Thyroid gland (tissue), 4 donors: ENCODE measurements at regions not wholly inside any gene's neighbourhood (a gene's known extent, or its start where the extent isn't known, plus 50 kb on each side); places are given as distances from the start of the nearest gene placed in this dataset.
"Not testable (repeated sequence)": the region's sequence is repeated elsewhere in the genome, so short reads cannot be mapped to it uniquely, and the experiment has no call there.

Experiments
- DNase-seq, 2 donors: peaks; one replicate each; pipeline ENCODE4 v3.0.0-alpha.2; 2019
- H3K27ac ChIP-seq, 3 donors: fragments of 200-600 bp; sonication (generic); 1 replicate in 2 of 3; 2 replicates in 1 of 3; pipeline ENCODE4 v1.5.1; 2016 to 2019; ENCODE audit warnings: mild to moderate bottlenecking in 1 of 3, moderate library complexity in 1 of 3
- H3K27me3 ChIP-seq: fragments of 200-600 bp; sonication (generic); one replicate; pipeline ENCODE4 v1.5.1; 2019
- H3K36me3 ChIP-seq, 2 donors: fragments of 200-600 bp; sonication (generic); one replicate each; pipeline ENCODE4 v1.5.1; 2016 to 2019
- H3K4me1 ChIP-seq, 2 donors: fragments of 200-600 bp; sonication (generic); one replicate each; pipeline ENCODE4 v1.5.1; 2017 to 2019
- H3K4me3 ChIP-seq, 3 donors: fragments of 200-600 bp; sonication (generic); replicated peaks in 1 of 3; 1 replicate in 2 of 3; 2 replicates in 1 of 3; pipeline ENCODE4 v1.5.1; 2016; ENCODE audit warnings: mild to moderate bottlenecking in 1 of 3
- H3K9me3 ChIP-seq: fragments of 200-600 bp; sonication (generic); one replicate; pipeline ENCODE4 v1.5.1; 2017
- POLR2A ChIP-seq, 2 donors: fragments of 450-650 bp; IDR thresholded peaks; one replicate each; pipeline ENCODE4 v1.6.1; 2017; ENCODE audit warnings: antibody characterized with exemption in 2 of 2, mild to moderate bottlenecking in 2 of 2, moderate library complexity in 1 of 2
- WGBS, 2 donors: methylation state at CpG; one replicate each; pipeline ENCODE4 v1.1.5; 2017; 5-methylcytosine and 5-hydroxymethylcytosine counted together
- intact Hi-C: fragments of 100-400 bp; cut with DNase I; formaldehyde crosslinking; loops from one replicate; pipeline ENCODE4 v1.15.1; 2023
- TF ChIP-seq, protein P1 (sequence below), 6 experiments: fragments of 200-600 bp in 3 of 6; fragments of 450-650 bp in 3 of 6; sonication (generic) in 3 of 6; IDR thresholded peaks; one replicate each; pipeline ENCODE4 v1.5.1; 2016 to 2019; ENCODE audit warnings: antibody characterized with exemption in 6 of 6, mild to moderate bottlenecking in 2 of 6, inconsistent platforms in 1 of 6, moderate library complexity in 1 of 6

DNA sequence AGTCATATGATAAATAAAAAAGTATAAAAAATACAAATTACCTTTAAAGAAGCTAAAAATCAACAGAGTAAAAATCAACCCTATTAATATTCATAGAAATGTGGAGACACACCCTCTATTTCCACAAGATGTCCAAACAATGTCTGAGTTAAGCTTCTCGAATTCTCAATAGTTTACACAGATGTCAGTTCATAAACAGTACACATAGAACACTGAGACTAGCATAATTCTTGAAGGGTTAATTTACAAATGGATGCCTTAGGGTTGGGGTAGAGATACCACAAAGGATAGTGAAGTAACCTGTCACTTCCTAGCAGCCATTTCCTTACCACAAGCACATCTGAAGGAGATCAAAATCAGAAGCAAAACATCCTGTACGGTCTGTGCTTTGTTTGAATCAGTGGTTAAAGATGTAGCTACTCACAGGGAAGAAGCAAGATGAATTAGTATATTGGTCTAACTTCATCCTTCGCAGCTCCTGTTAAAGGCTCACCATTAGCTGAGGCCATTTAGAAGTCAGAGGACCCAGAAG is 2393.9 kb downstream of the ARAP2 start:
- TF ChIP-seq, protein P1, sequence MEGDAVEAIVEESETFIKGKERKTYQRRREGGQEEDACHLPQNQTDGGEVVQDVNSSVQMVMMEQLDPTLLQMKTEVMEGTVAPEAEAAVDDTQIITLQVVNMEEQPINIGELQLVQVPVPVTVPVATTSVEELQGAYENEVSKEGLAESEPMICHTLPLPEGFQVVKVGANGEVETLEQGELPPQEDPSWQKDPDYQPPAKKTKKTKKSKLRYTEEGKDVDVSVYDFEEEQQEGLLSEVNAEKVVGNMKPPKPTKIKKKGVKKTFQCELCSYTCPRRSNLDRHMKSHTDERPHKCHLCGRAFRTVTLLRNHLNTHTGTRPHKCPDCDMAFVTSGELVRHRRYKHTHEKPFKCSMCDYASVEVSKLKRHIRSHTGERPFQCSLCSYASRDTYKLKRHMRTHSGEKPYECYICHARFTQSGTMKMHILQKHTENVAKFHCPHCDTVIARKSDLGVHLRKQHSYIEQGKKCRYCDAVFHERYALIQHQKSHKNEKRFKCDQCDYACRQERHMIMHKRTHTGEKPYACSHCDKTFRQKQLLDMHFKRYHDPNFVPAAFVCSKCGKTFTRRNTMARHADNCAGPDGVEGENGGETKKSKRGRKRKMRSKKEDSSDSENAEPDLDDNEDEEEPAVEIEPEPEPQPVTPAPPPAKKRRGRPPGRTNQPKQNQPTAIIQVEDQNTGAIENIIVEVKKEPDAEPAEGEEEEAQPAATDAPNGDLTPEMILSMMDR (IDR thresholded peaks at IDR 0.05): no peak
- TF ChIP-seq POLR2A (IDR thresholded peaks at IDR 0.05): no peak
- Histone ChIP-seq H3K36me3 (no peaks in the 10 kb centered on the region), H3K4me3 (no peak overlapping the region), H3K4me1 (no peaks in the 10 kb centered on the region), H3K9me3 (no peaks in the 10 kb centered on the region), H3K27ac (no peak overlapping the region), H3K27me3 (no peaks in the 10 kb centered on the region)
- 76 to 82% methylated on average over 3 of the region's 3 CpGs for WGBS, 2 donors
- no peak for DNase-seq
- intact Hi-C loops: no loop called here

DNA sequence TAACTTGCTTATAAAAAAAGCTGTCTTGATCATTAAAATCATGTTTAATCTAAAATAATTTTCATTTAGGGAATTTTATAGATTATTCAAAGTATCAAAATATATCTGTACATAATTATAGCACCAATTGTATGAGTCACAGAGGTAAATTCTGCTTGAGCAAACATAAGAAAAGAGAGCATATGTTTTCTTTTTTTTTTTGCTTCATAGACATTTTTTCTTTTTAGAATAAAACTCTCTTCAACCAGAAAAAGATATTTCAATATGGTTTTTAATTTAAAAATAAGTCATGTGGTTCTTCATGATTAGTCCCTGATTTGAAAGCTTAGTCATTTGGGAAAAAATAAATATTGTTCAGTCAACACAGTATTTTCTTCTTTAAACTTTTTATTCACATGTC is 2390.6 kb downstream of the ARAP2 start:
- DNase-seq, intact Hi-C loops, H3K4me1 ChIP-seq, H3K27ac ChIP-seq, H3K27me3 ChIP-seq, H3K4me3 ChIP-seq, H3K9me3 ChIP-seq, H3K36me3 ChIP-seq: not testable (repeated sequence)

DNA sequence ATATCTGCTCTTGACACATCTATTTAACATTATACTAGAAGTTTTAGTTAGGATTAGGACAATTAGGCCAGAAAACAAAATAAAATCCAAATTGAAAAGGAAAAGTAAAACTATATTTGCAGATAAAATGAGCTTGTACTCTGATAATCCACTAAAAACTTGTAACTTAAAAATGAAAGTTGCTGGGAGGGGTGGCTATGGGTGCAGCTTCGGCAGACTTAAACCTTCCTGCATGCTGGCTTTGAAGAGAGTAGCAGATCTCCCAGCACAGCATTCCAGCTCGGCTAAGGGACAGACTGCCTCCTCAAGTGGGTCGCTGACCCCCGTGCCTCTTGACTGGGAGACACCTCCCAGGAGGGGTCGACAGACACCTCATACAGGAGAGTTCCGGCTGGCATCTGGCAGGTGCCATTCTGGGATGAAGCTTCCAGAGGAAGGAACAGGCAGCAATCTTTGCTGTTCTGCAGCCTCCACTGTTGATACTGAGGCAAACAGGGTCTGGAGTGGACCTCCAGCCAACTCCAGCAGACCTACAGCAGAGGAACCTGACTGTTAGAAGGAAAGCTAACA is 2379.9 kb downstream of the ARAP2 start:
- Histone ChIP-seq H3K27me3 (no peaks in the 10 kb centered on the region), H3K9me3 (no peaks in the 10 kb centered on the region), H3K27ac (no peak overlapping the region), H3K4me3 (no peak overlapping the region), H3K4me1 (no peaks in the 10 kb centered on the region), H3K36me3 (no peaks in the 10 kb centered on the region)
- intact Hi-C loops: no loop called here
- TF ChIP-seq, protein P1 (IDR thresholded peaks at IDR 0.05): no peak
- no peak for TF ChIP-seq POLR2A (IDR thresholded peaks at IDR 0.05)
- DNase-seq: peak in 1 of 2 donors; percentile 1
- 50 to 54% methylated on average over 5 to 6 of the region's 6 CpGs for WGBS, 2 donors

DNA sequence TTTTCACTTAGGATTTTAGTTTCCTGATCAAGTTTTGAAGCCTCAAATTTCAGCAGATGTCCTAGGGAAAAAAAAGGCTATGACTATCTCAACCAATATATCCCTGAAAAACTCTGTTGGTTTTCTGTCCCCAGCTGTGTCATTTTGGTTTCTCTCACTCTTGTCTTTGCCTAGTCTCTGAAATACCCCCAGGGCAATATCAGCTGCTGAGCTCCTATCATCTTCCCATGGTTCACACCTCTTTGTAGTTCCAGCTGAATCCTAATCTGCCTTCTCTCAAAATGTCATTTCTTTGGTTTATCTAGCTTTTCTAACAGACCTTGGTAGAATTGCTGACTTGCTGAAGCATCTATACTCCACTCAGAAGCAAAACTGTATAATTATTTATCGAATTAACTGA is 2370.5 kb downstream of the ARAP2 start:
- H3K4me3 ChIP-seq: no peak overlapping the region
- H3K27me3 ChIP-seq: no peaks in the 10 kb centered on the region
- intact Hi-C loops: no loop called here
- no peaks in the 10 kb centered on the region for H3K36me3 ChIP-seq
- no peak overlapping the region for H3K27ac ChIP-seq
- no peak for DNase-seq
- no peaks in the 10 kb centered on the region for H3K4me1 ChIP-seq
- TF ChIP-seq POLR2A (IDR thresholded peaks at IDR 0.05): no peak
- TF ChIP-seq, protein P1 (IDR thresholded peaks at IDR 0.05): no peak
- 83 to 86% methylated on average over 1 of the region's 1 CpG for WGBS, 2 donors
- no peaks in the 10 kb centered on the region for H3K9me3 ChIP-seq

DNA sequence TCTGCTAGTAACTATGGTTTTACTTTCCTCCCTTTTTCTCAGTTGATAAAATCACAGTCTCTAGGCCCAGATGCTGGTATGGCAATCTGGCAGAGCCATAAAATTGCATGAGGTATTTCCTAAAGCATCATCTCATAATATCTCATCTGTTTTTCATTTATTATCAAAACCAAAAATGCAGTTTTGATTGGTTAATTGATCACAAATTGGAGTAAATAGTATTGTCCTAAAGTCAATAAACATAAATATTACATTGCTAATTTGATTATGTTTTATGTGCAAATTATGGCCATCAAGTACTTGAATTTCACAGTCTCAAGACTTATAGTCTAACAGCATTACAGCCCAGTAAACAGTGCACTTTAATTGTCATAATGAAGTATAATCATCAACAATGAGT is 2365.6 kb downstream of the ARAP2 start:
- H3K4me1 ChIP-seq: no peaks in the 10 kb centered on the region
- no peak overlapping the region for H3K27ac ChIP-seq
- TF ChIP-seq, protein P1 (IDR thresholded peaks at IDR 0.05): no peak
- no peak for TF ChIP-seq POLR2A (IDR thresholded peaks at IDR 0.05)
- H3K27me3 ChIP-seq: no peaks in the 10 kb centered on the region
- intact Hi-C loops: no loop called here
- no peaks in the 10 kb centered on the region for H3K36me3 ChIP-seq
- no peaks in the 10 kb centered on the region for H3K9me3 ChIP-seq
- H3K4me3 ChIP-seq: no peak overlapping the region
- DNase-seq: no peak

DNA sequence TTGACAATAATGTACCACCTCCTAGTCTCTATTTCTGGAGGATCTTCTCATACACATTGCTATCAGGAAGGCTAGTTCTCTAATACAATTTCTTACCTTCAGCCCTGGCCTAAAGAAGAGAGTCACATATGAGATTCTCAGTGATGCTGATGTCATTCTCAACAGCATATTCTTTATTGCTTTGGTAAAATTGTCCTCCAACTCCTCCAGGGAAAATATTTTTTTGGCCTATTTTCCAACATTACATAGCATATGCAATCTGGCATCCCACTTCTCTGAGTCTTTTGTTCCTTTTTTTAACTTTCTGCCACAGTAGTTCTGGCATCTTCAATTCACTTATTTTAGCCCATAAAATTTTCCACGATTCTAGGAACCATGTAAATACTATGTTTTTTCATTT is 2363.1 kb downstream of the ARAP2 start:
- Histone ChIP-seq H3K27ac (no peak overlapping the region), H3K4me3 (no peak overlapping the region), H3K27me3 (no peaks in the 10 kb centered on the region), H3K4me1 (peaks cover 0 to 9% of the 10 kb centered on the region in 2 donors), H3K36me3 (no peaks in the 10 kb centered on the region), H3K9me3 (no peaks in the 10 kb centered on the region)
- TF ChIP-seq POLR2A (IDR thresholded peaks at IDR 0.05): no peak
- TF ChIP-seq, protein P1 (IDR thresholded peaks at IDR 0.05): no peak
- DNase-seq: no peak
- intact Hi-C loops: no loop called here
- WGBS, 2 donors: 78 to 79% methylated on average over 1 of the region's 1 CpG
